HG03432 (cell line): ENCODE measurements at regions not wholly inside any gene's neighbourhood (a gene's known extent, or its start where the extent isn't known, plus 50 kb on each side); places are given as distances from the start of the nearest gene placed in this dataset.

ENCODE experiments used
- ATAC-seq: cut with Tn5 transposase; IDR thresholded peaks from one replicate; pipeline ENCODE4 v1.9.1; 2021; ENCODE audit warnings: mild to moderate bottlenecking, moderate library complexity; ENCODE audit not compliant: unreplicated experiment

DNA sequence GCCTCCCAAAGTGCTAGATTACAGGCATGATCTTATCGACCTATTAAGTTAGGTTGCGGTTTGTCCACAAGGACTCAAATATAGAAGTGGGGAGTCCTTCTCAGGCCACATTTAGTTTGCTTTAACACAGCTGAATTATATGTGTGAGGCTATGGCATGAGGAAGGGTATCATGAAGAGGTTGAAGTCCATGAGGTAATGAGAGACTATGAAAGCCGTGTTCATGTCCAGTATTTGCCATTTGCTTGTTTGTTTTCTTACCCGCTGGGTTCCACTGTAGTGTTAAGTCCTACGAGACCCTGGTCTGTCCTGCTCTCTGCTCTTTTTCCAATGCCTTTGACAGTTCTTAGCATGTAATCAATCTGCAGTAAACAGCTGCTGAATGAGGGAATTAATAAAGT is 1072.4 kb upstream of the EEF2KMT start:
- ATAC-seq, result no peak

- no peak for ATAC-seq
Observed at GRCh38 chr16:6165330-6165979, 1067.9 kb upstream of the EEF2KMT start.

DNA sequence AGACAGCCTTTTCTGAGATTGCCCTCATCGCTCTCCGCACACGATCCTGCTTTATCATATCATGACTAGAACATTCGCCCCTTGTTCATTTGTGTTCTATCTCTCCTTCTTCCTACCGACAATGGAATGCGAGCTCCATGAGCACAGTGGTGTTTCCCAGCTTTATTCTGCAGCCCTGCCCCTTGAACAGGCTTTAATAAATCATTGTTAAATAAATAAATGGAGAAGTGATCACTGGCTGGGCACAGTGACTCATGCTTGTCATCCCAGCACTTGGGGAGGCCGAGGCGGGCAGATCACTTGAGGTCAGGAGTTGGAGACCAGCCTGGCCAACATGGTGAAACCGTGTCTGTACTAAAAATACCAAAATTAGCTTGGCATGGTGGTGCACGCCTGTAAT is 1063.3 kb upstream of the EEF2KMT start:
- no peak for ATAC-seq

GRCh38 chr16:6160303-6160702 is 1062.7 kb upstream of the EEF2KMT start:
- no peak for ATAC-seq

DNA sequence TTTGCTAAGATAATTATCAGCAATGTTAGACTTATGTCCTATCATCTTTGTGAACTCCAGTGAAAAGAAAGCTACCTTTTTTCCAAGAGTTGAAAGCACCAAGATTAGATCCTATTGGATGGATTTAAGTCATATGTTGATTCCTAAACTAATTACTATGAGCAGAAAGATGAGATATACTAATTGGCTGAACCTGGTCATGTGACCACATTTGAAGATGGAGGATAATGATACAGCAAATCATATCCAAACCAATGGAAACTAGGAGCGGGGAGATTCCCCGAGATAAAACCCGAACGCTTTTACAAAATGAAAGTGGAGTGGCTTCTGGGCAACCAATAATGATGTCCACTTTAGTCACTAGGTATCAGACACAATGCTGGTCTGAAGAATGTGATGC is 1060.2 kb upstream of the EEF2KMT start:
- ATAC-seq, result no peak

DNA sequence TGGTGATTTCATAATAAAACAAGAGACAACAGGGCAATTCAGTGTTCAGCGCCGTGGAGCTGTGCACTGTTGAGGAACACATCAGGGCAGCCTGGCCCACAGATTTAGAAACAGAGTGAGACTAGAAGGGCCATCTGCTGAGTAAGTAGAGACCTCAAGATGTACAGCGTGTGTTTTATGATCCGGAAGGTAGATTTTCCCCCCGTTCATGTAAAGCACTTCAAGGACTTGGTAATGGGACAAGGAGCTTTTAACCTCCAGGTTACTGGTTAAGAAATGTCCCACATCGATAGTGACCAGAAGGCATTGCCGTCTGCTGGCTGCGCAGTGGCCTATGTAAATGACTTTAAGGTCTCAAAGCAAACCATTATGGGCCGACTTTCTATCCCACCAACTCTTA is 1057.7 kb upstream of the EEF2KMT start:
- no peak for ATAC-seq

- ATAC-seq, result no peak
Observed at GRCh38 chr16:6153901-6154300, 1056.3 kb upstream of the EEF2KMT start.

DNA sequence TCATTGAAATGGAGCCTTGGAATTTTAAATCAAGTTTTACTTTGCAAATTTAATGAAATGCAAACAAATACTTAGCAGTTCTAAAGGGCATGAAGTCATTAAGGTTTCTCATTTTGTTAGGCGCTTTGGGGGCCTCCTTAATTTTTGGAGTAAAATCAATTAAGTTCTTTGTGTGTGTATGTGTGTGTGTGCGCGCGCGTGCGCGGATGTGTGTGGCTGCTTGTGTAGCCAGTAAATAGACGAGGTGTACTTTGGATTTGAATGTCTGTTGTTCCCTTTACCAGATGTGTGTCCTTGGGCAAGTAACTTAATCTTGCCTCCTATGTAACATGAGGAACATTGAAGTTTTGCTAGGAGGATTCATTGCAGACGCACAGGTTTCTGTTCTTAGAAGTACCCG is 1051.4 kb upstream of the EEF2KMT start:
- no peak for ATAC-seq

DNA sequence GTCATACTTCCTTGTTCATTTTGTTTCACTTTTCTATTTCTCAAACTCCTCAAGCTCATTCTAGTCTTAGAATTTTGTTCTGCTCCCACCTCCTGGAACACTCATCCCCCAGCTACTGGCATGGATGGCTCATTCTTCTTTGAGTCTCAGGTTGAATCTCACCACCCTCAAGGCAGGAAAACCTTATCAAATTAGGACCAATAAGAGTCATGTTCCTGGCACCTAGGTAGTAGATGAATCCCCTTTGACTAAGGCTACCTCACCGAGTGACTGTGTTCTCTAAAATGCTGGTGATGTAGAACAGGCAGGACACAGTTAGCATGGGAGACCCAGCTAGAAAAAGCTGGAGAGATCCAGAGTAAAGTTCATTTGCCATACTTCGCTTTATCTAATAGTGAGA is 1050.8 kb upstream of the EEF2KMT start:
- ATAC-seq, result no peak

DNA sequence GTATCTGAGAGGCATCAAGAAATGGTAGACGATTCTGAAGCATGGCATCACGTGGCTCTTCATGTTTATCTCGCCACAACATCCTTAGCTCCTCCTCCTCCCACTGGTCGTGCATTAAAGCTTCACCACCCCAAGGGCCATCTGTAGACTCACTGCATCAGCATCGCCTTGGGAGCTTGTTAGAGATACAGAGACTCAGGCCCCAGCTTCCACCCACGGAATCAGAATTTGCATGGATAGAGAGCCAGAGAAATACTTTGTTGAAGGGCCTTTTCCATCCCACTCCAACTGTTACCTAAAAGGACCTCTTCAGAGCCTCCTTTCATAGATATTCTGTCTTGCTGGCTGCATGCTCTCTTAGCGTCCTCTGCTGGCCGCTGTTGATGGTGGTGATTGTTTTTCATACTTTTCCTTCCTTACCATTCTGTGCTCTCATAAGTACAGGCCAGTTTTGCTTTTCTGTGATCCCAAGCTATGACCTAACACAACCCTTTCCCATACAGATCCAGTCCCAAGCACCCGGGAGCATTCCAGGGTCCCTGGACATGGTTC is 1049.4 kb upstream of the EEF2KMT start:
- ATAC-seq, result no peak

DNA sequence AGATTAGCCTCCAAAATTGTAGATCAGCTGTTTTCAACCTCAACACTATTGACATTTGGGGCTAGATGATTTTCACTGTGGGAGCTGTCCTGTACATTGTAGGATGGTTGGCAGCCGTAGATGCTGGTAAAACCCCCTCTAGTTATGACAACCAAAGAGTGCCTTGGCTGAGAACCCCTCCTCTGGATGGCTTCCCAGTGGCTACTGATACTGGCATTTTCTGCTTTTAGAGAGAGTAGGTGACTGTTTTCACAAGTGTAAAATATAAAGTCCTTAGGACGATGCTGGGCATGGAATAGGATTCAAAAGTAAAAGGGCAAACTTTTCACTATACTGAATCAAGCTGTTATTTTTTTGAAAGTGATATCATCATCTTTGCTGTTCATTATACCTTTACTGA is 1048.8 kb upstream of the EEF2KMT start:
- no peak for ATAC-seq

DNA sequence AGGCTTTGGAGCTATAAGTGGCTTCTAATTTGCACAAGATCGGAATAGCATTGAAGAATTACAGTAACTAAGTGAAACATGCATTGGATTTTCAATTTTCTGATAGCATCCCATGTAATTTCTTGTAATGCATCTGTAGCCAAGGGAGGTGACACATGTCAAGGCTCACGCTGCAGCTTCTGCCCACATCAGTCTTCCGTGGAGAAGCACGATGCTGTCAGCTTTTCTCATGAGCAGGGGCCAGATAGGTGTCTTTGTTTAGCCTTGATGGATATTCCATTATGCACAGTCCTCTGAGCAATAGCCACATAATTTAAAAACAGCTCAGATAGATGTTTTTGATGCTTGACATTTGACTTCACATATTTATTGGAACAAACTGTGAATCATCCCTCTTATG is 1046.9 kb upstream of the EEF2KMT start:
- no peak for ATAC-seq

DNA sequence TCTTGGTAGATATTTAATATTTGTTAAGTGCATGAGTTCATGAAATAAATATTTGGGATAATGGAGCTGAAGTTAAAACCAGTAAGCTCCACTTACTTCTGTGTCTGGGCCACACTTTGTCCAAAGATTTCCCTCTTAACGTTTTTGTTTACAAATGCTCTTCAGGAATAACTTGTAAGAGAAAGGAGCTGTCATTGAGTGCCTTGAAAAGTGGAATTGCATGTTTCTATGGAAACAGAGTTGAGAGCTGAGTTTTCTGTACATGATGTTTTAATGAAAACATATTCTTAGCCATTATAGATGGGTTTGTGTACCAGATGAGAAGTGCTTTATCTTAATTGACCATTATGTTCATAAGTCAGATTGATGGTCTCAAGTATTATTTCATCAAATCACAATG is 1045.4 kb upstream of the EEF2KMT start:
- ATAC-seq, result no peak

- no peak for ATAC-seq
Observed at GRCh38 chr16:6133009-6133557, 1035.5 kb upstream of the EEF2KMT start.

DNA sequence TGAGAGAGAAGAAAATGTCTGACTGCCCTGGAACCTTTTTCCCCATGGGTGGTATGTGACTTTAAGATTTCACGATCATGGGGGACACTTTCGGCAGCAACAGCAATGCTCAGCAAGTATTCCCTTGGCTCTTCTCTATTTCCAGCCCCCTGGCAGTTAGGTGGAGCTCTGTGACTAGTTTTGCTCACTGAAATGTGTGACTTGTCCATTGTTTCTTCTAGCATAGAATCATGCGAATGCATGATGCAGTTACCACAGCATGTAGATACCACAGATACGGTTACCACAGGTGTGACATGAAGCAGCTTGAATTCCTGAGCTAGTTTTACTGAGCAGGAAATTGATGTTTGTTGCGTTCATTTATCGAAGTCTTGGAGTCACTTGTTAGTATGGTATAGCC is 1034.5 kb upstream of the EEF2KMT start:
- ATAC-seq, result no peak

GRCh38 chr16:6131526-6132050 is 1034.0 kb upstream of the EEF2KMT start:
- ATAC-seq, result no peak

GRCh38 chr16:6125483-6126259 is 1028.1 kb upstream of the EEF2KMT start:
- ATAC-seq, result no peak

- ATAC-seq, result no peak
Observed at GRCh38 chr16:6124136-6124535, 1026.5 kb upstream of the EEF2KMT start.

- no peak for ATAC-seq
Observed at GRCh38 chr16:6122401-6122800, 1024.8 kb upstream of the EEF2KMT start.

- ATAC-seq, result no peak
Observed at GRCh38 chr16:6114691-6115090, 1017.1 kb upstream of the EEF2KMT start.

DNA sequence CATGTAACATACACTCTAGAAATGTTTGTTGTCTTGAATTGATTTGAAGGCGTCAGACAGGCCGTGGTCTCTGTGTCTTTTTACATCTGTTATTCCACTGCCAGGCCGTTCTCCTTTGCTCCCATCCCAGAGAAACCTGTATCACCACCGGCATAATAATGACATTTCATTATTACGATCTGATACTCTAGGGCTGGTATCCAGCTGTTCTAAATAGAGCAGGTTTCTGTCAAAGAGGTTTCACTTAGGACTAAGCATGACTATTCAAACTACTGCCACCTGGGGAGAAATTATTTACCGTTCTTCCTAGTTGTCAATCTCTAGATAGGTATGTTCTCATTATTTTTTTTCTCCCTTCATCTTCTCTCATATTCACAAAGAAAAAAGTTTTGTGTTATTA is 1016.2 kb upstream of the EEF2KMT start:
- ATAC-seq, result no peak

GRCh38 chr16:6112700-6113099 is 1015.1 kb upstream of the EEF2KMT start:
- no peak for ATAC-seq
